GM19023 (cell line): ENCODE measurements at regions not wholly inside any gene's neighbourhood (a gene's known extent, or its start where the extent isn't known, plus 50 kb on each side); places are given as distances from the start of the nearest gene placed in this dataset.
"Not testable (repeated sequence)": the region's sequence is repeated elsewhere in the genome, so short reads cannot be mapped to it uniquely, and the experiment has no call there.

Experiments used
- ATAC-seq: cut with Tn5 transposase; IDR thresholded peaks from one replicate; pipeline ENCODE4 v1.9.1; 2021; ENCODE audit warnings: mild to moderate bottlenecking, moderate library complexity; ENCODE audit not compliant: unreplicated experiment

- ATAC-seq = no peak
Measured at GRCh38 chr10:34911661-34912205, 96.6 kb upstream of the PARD3 start.

GRCh38 chr10:34908481-34908880 lies 93.4 kb upstream of the PARD3 start:
- ATAC-seq = no peak

- ATAC-seq = no peak
Measured at GRCh38 chr10:34907743-34908430, 92.8 kb upstream of the PARD3 start.

GRCh38 chr10:34906067-34906965 lies 91.2 kb upstream of the PARD3 start:
- ATAC-seq = no peak

GRCh38 chr10:34905200-34905927 lies 90.3 kb upstream of the PARD3 start:
- ATAC-seq = no peak

DNA sequence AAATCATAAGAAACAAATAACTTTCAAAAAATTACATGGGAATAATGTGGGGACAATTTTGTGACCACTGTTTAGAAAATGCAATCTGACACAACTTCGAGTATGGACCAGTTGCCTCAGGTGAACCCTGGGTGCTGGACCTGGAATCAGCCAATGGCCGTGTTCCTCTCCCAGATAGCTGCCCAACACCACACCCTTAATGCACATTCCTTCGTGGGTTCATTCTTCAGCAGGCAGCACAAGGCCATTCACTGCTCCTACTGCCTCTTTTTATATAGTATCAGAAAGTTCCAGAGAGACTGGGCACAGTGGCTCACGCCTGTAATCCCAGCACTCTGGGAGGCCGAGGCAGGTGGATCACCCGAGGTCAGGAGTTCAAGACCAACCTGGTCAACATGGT lies 89.1 kb upstream of the PARD3 start:
- ATAC-seq = no peak

GRCh38 chr10:34899161-34899560 lies 84.1 kb upstream of the PARD3 start:
- no peak for ATAC-seq

DNA sequence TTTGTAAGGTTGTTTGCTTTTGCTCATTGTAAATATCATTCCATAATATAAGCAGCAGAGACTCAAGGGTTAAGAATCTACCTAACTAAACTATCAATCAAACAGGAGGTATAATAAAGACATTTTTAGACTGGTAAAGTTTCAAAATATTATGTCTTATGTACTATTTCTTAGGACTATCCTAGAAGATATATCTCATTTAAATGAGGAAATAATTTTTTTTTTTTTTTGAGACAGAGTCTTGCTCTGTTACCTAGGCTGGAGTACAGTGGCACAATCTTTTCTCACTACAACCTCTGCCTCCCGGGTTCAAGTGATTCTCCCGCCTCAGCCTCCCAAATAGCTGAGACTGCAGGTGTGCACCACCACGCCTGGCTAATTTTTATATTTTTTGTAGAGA lies 80.9 kb upstream of the PARD3 start:
- ATAC-seq = no peak

GRCh38 chr10:34895046-34895445 lies 80.0 kb upstream of the PARD3 start:
- ATAC-seq = not testable (repeated sequence)

- ATAC-seq = not testable (repeated sequence)
Measured at GRCh38 chr10:34892521-34892920, 77.4 kb upstream of the PARD3 start.

GRCh38 chr10:34890939-34891338 lies 75.8 kb upstream of the PARD3 start:
- ATAC-seq = no peak

- ATAC-seq = no peak
Measured at GRCh38 chr10:34889004-34889869, 74.1 kb upstream of the PARD3 start.

- no peak for ATAC-seq
Measured at GRCh38 chr10:34886906-34887642, 72.0 kb upstream of the PARD3 start.

GRCh38 chr10:34885898-34886297 lies 70.8 kb upstream of the PARD3 start:
- ATAC-seq = no peak

- no peak for ATAC-seq
Measured at GRCh38 chr10:34885011-34885410, 69.9 kb upstream of the PARD3 start.

DNA sequence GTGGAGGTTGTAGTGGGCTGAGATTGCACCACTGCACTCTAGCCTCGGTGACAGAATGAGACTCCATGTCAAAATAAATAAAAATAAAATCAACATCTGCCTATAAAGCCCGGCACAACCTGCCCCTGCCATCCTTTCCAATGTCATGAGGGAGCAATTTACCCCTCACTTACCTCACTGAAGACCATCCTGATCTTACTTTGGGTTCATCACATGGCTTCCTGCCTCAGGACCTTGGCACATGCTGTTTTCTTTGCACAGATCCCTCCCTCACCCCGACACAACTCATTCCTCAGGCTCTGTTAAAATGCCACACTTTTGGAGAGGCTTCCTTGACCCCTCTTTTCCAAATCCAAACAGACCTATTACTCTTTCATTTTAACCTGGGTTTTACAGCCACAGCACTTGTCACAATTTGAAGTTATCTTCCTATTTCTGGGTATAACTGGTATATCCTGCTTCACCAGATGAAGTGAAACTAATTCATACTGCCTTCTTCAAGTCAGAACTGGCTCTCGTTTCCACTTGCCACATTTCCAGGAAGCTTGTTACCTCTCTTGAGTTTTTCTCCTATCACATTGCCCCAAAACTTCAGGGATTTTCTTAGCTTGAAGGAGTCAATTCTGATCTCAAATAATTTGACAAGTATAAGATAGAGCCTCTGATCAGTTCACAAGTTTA lies 69.3 kb upstream of the PARD3 start:
- ATAC-seq = no peak

DNA sequence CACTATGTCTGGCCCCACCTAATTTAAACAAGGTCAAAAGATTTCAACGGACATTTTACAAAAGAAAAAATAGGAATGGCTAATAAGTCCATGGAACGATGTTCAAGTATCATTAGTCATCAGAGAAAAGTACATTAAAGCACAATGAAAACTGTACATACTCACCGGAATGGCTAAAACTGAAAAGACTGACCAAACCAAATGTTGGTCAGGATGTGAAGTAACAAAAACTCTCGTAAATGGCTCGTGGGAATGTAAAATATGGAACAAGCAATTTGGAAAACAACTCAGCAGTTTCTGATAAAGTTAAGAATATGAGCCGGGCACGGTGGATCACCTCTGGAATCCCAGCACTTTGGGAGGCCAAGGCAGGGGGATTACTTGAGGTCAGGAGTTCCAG lies 65.7 kb upstream of the PARD3 start:
- no peak for ATAC-seq

DNA sequence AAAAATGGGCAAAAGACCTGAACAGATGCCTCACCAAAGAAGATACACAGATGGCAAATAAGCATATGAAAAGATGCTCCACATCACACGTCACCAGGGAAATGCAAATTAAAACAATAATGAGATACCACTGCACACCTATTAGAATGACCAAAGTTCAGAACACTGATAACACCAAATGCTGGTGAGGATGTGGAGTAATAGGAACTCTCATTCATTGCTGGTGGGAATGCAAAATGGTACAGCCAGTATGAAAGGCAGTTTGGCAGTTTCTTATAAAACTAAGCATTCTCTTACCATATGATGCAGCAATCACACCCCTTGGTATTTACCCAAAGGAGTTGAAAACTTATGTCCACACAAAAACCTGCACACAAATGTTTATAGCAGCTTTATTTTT lies 63.6 kb upstream of the PARD3 start:
- not testable (repeated sequence) for ATAC-seq

GRCh38 chr10:34875061-34875460 lies 60.0 kb upstream of the PARD3 start:
- ATAC-seq = no peak
